KMS-11 (cell line): ENCODE measurements at regions not wholly inside any gene's neighbourhood (a gene's known extent, or its start where the extent isn't known, plus 50 kb on each side); places are given as distances from the start of the nearest gene placed in this dataset.

Source experiments
- H2AFZ ChIP-seq: fragments of 200-600 bp; sonication (generic); 2 replicates; pipeline ENCODE4 v1.6.1; 2016; ENCODE audit warnings: antibody characterized with exemption, mixed run types, low read depth
- H3K27ac ChIP-seq: fragments of 200-600 bp; sonication (generic); 2 replicates; pipeline ENCODE4 v1.6.1; 2016; ENCODE audit warnings: mild to moderate bottlenecking, mixed run types
- H3K27me3 ChIP-seq: fragments of 200-600 bp; sonication (generic); 2 replicates; pipeline ENCODE4 v1.6.1; 2017; ENCODE audit warnings: mild to moderate bottlenecking, low read depth, mixed run types, moderate library complexity; ENCODE audit not compliant: insufficient read depth
- H3K36me3 ChIP-seq: fragments of 200-600 bp; sonication (generic); 2 replicates; pipeline ENCODE4 v1.6.1; 2017; ENCODE audit warnings: mild to moderate bottlenecking, mixed run types; ENCODE audit not compliant: insufficient read depth
- H3K4me1 ChIP-seq: fragments of 200-600 bp; sonication (generic); 2 replicates; pipeline ENCODE4 v1.6.1; 2016; ENCODE audit warnings: mild to moderate bottlenecking, low read depth, mixed run types; ENCODE audit not compliant: poor library complexity, severe bottlenecking
- H3K4me2 ChIP-seq: fragments of 200-600 bp; sonication (generic); 2 replicates; pipeline ENCODE4 v1.7.0; 2016; ENCODE audit warnings: mild to moderate bottlenecking, mixed run types
- H3K4me3 ChIP-seq: fragments of 200-600 bp; sonication (generic); IDR thresholded peaks from 2 replicates; pipeline ENCODE4 v1.6.1; 2017; ENCODE audit warnings: low read depth, low read length, mixed read lengths; ENCODE audit not compliant: insufficient read depth
- H3K79me2 ChIP-seq: fragments of 200-600 bp; sonication (generic); 2 replicates; pipeline ENCODE4 v1.6.1; 2016; ENCODE audit warnings: low read depth, mixed run types; ENCODE audit not compliant: insufficient read depth
- H3K9ac ChIP-seq: fragments of 200-600 bp; sonication (generic); 2 replicates; pipeline ENCODE4 v1.6.1; 2016; ENCODE audit warnings: mild to moderate bottlenecking, mixed run types
- H4K20me1 ChIP-seq: fragments of 200-600 bp; sonication (generic); 2 replicates; pipeline ENCODE4 v1.6.1; 2016; ENCODE audit warnings: mild to moderate bottlenecking, mixed run types; ENCODE audit not compliant: insufficient read depth
- TF ChIP-seq, protein P1 (sequence below): fragments of 200-600 bp; sonication (generic); conservative IDR thresholded peaks from 2 replicates; pipeline ENCODE4 v1.6.1; 2017; ENCODE audit warnings: low read depth, mild to moderate bottlenecking, antibody characterized with exemption, low read length, moderate library complexity, mixed read lengths

DNA sequence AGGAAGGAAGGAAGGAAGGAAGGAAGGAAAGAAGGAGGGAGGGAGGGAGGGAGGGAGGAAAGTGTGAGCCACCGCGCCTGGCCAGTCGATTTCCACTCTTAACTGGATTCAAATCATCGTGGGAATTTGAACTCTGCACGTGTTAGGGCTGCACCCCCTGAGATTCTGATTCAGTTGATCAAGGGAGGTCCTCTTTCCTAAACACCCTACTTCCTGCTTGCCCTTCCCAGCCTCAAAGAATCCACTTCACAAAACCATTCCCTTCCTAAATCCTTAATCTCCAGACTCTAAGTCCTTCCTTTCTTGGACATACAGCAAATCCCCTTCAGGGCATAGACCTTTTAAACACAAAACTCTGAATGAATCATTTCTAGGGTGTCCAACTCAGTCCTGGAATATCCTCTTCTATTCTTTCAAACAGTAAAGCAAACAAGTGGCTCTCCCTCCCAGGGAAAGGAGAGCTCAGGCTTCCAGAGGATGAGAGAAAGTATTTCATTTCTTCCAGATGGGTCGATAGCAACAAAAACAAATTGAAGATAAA lies 68.2 kb upstream of the MBOAT2 start:
- H3K4me1 ChIP-seq = no peaks in the 10 kb centered on the region
- no peak overlapping the region for H3K4me3 ChIP-seq
- H2AFZ ChIP-seq = no peak overlapping the region
- H3K4me2 ChIP-seq = no peak overlapping the region
- no peak overlapping the region for H3K27ac ChIP-seq
- no peaks in the 10 kb centered on the region for H3K36me3 ChIP-seq
- no peaks in the 10 kb centered on the region for H3K79me2 ChIP-seq
- no peaks in the 10 kb centered on the region for H4K20me1 ChIP-seq
- no peaks in the 10 kb centered on the region for H3K27me3 ChIP-seq
- TF ChIP-seq, protein P1, sequence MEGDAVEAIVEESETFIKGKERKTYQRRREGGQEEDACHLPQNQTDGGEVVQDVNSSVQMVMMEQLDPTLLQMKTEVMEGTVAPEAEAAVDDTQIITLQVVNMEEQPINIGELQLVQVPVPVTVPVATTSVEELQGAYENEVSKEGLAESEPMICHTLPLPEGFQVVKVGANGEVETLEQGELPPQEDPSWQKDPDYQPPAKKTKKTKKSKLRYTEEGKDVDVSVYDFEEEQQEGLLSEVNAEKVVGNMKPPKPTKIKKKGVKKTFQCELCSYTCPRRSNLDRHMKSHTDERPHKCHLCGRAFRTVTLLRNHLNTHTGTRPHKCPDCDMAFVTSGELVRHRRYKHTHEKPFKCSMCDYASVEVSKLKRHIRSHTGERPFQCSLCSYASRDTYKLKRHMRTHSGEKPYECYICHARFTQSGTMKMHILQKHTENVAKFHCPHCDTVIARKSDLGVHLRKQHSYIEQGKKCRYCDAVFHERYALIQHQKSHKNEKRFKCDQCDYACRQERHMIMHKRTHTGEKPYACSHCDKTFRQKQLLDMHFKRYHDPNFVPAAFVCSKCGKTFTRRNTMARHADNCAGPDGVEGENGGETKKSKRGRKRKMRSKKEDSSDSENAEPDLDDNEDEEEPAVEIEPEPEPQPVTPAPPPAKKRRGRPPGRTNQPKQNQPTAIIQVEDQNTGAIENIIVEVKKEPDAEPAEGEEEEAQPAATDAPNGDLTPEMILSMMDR = no peak
- H3K9ac ChIP-seq = no peak overlapping the region

DNA sequence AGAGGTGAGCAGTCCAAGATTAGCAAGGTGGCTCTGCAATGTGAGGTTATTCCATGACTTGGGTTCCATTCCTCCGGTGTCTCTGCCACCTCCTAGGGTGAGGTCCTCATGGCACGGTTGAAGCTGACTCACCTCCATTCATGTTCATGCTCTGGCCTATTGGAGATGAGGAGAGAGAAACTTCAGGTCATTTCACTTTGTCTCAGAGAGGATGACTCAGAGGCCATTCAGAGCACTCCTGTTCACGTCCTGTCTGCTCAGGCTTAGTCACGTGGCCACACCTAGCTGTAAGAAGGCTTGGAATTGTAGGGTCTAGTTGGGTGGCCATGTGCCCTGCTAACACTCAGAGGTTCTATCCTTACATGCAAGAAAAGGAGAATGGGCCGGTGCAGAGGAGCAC lies 67.5 kb upstream of the MBOAT2 start:
- Histone ChIP-seq H3K27me3 (no peaks in the 10 kb centered on the region), H4K20me1 (no peaks in the 10 kb centered on the region), H3K27ac (no peak overlapping the region), H3K4me2 (no peak overlapping the region), H3K9ac (no peak overlapping the region), H3K4me3 (no peak overlapping the region), H3K79me2 (no peaks in the 10 kb centered on the region), H3K36me3 (no peaks in the 10 kb centered on the region), H2AFZ (no peak overlapping the region), H3K4me1 (no peaks in the 10 kb centered on the region)
- TF ChIP-seq, protein P1 = no peak

DNA sequence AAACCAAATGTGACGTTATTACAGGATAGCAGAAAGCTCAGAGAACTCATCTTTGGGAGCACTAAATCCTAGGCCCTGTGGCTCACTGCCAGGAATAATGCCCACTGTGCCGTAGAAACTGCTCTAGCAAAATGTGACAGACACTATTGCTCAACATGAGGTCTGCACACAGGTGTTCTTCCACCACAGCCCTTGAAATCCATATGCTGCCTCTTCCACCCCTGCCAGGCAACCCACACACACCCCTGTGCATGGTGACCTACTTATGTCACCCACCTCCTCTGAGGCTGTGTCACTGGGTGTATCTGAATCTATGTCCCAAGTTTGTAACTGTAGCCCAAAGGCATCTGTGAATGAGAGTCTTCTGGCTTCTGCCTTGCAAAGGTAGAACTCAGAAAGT lies 66.1 kb upstream of the MBOAT2 start:
- Histone ChIP-seq H3K4me3 (no peak overlapping the region), H3K9ac (no peak overlapping the region)
- TF ChIP-seq, protein P1 = no peak

DNA sequence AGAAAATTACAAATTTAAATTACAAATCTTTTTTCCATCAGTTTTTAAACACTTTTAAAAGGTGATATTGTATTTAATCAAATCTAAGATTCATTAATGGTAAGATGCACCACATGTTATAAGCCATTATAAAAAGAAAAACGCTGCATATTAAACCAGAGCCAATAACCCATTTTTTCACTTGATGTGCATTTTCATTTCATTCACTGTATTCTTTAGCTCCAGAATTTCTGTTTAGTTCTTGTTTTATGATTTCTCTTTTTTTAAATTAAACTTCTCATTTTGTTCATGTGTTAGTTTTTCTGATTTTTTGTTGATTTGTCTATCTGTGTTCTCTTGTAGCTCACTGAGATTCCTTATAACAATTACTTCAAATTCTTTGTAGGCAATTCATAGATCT lies 62.4 kb upstream of the MBOAT2 start:
- Histone ChIP-seq H3K4me1 (no peaks in the 10 kb centered on the region), H3K4me2 (no peak overlapping the region), H3K4me3 (no peak overlapping the region), H2AFZ (no peak overlapping the region), H3K79me2 (no peaks in the 10 kb centered on the region), H3K36me3 (no peaks in the 10 kb centered on the region), H3K27me3 (no peaks in the 10 kb centered on the region), H3K9ac (no peak overlapping the region), H4K20me1 (no peaks in the 10 kb centered on the region), H3K27ac (no peak overlapping the region)
- TF ChIP-seq, protein P1 = no peak

More for the DNA sequence above, 66.1 kb upstream of the MBOAT2 start:
- no peak overlapping the region for H2AFZ ChIP-seq
- no peaks in the 10 kb centered on the region for H3K36me3 ChIP-seq
- no peaks in the 10 kb centered on the region for H3K79me2 ChIP-seq
- no peaks in the 10 kb centered on the region for H3K4me1 ChIP-seq
- no peak overlapping the region for H3K27ac ChIP-seq
- no peaks in the 10 kb centered on the region for H4K20me1 ChIP-seq
- no peaks in the 10 kb centered on the region for H3K27me3 ChIP-seq
- no peak overlapping the region for H3K4me2 ChIP-seq
